HL-60 (cell line): ENCODE measurements at regions not wholly inside any gene's neighbourhood (a gene's known extent, or its start where the extent isn't known, plus 50 kb on each side); places are given as distances from the start of the nearest gene placed in this dataset.

Source experiments
- POLR2AphosphoS5 ChIP-seq: IDR thresholded peaks from 2 replicates; pipeline ENCODE4 v1.6.1; 2012; ENCODE audit warnings: low read depth
- REST ChIP-seq: IDR thresholded peaks from 2 replicates; pipeline ENCODE4 v1.6.1; 2012; ENCODE audit warnings: low read depth; ENCODE audit not compliant: insufficient replicate concordance
- TF ChIP-seq, protein P1 (sequence below): IDR thresholded peaks from one replicate; pipeline ENCODE4 v1.5.1; 2011; ENCODE audit warnings: low read length, control low read depth, inconsistent platforms; ENCODE audit not compliant: insufficient read depth

DNA sequence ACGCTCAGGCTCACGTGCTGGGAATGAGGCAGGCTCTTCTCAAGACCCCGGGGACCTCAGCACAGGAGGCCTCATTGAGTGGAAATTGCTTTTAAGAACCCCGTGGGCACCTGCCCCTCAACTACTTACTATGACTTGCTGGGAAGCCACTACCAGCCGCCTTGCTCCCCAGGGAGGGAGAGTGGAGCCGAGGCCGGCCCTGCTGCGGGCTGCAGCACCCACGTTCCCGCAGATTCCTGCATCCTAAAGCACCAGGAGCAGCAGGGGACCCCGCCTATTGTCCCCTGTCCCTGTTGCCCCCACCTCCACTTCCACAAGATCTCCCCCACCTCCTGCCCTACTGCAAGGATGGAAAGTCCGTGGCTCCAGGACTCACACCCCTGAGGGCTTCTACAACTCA is 541.6 kb upstream of the PFKP start:
- TF ChIP-seq REST: no peak
- no peak for TF ChIP-seq POLR2AphosphoS5
- TF ChIP-seq, protein P1, sequence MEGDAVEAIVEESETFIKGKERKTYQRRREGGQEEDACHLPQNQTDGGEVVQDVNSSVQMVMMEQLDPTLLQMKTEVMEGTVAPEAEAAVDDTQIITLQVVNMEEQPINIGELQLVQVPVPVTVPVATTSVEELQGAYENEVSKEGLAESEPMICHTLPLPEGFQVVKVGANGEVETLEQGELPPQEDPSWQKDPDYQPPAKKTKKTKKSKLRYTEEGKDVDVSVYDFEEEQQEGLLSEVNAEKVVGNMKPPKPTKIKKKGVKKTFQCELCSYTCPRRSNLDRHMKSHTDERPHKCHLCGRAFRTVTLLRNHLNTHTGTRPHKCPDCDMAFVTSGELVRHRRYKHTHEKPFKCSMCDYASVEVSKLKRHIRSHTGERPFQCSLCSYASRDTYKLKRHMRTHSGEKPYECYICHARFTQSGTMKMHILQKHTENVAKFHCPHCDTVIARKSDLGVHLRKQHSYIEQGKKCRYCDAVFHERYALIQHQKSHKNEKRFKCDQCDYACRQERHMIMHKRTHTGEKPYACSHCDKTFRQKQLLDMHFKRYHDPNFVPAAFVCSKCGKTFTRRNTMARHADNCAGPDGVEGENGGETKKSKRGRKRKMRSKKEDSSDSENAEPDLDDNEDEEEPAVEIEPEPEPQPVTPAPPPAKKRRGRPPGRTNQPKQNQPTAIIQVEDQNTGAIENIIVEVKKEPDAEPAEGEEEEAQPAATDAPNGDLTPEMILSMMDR: no peak
